ENCODE measurements at regions not wholly inside any gene's neighbourhood (a gene's known extent, or its start where the extent isn't known, plus 50 kb on each side); places are given as distances from the start of the nearest gene placed in this dataset.

DNA sequence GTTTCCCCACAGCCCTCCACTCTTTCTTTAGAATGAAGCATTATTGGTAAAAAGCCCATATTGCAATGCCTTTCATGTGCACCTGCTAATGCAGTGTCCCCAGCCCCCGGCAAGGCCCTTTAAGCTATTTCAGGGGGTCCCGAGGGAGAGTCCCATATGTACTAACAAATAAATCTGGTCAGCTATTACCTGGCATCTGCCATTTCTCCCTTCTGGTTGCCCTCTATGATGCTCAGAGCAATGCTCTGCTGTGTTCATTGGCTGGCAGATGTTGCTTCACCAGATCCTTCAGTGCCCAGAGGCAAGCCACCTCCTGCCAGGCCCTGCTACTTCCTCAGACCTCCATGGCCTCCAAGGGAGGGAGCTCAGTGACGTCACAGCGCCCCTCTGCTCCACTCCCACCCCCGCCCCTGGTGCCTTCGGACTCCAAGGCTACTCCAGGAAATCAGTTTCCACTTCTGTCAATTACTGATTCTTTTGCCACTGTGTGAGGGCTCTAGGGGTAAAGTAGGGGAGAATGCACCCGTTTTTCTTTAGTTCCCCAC is 201.1 kb upstream of the GLRA1 start:
- intact Hi-C loops (cut with micrococcal nuclease) (no loop called here), dilution Hi-C loops (cut with MboI; ENCODE audit: extremely low pct_ligation_motif_present, low sequenced_read_pairs) (no loop called here)
- Histone ChIP-seq H3K27me3 (ENCODE audit: control insufficient read depth in 2 of 2, insufficient read depth in 2 of 2, low read length in 2 of 2) (no peaks in the 10 kb centered on the region), H3K9me1 (replicated peaks; ENCODE audit: control insufficient read depth, extremely low read depth, insufficient read depth, low read length) (no peaks in the 10 kb centered on the region), H3K4me1 (ENCODE audit: control insufficient read depth, extremely low read depth, insufficient read depth, low read length) (no peaks in the 10 kb centered on the region), H3K4me3 (replicated peaks in 1 of 3; ENCODE audit: insufficient read depth in 1 of 3, low read depth in 1 of 3, low read length in 3 of 3) (no peak overlapping the region), H4K20me1 (replicated peaks; ENCODE audit: control insufficient read depth, extremely low read depth, insufficient read depth, low read length) (no peaks in the 10 kb centered on the region), H3K27ac (ENCODE audit: insufficient read depth, low read depth, low read length) (no peak overlapping the region), H3K79me2 (ENCODE audit: control insufficient read depth, insufficient read depth, low read length) (no peaks in the 10 kb centered on the region), H3K4me2 (ENCODE audit: insufficient read depth, low read length) (no peak overlapping the region), H3K9ac (replicated peaks; ENCODE audit: extremely low read depth, insufficient read depth, low read length) (no peak overlapping the region), H3K9me3 (replicated peaks; ENCODE audit: control insufficient read depth, insufficient read depth, low read length) (no peaks in the 10 kb centered on the region), H3K36me3 (ENCODE audit: control insufficient read depth in 2 of 2, extremely low read depth in 1 of 2, insufficient read depth in 2 of 2, low read length in 2 of 2) (no peaks in the 10 kb centered on the region), H2AFZ (ENCODE audit: low read depth, low read length) (no peak overlapping the region)
- ChIA-PET POLR2A (no interaction called here), CTCF (interaction anchor here (1.3 kb wide), 1 partner anchor 17 kb away, joined by 3 read pairs; no protein-coding TSS in a partner anchor)
- TF ChIP-seq EZH2 (IDR thresholded peaks at IDR 0.05; ENCODE audit: borderline replicate concordance, low read depth, low read length, severe bottlenecking) (no peak), POLR2A (IDR thresholded peaks at IDR 0.05; ENCODE audit: low read depth, low read length) (no peak), GATA2 (IDR thresholded peaks at IDR 0.05; ENCODE audit: insufficient read depth, insufficient read length, low read depth, low read length) (no peak), MYC (IDR thresholded peaks at IDR 0.05; ENCODE audit: low read depth, low read length) (no peak), JUN (IDR thresholded peaks at IDR 0.05; ENCODE audit: borderline replicate concordance, insufficient read depth, insufficient read length, low read depth) (no peak), FOS (IDR thresholded peaks at IDR 0.05; ENCODE audit: borderline replicate concordance, insufficient read depth, low read length) (no peak), POLR2AphosphoS5 (IDR thresholded peaks at IDR 0.05; ENCODE audit: insufficient read depth, low read depth, low read length) (no peak)
- TF ChIP-seq, protein P1, sequence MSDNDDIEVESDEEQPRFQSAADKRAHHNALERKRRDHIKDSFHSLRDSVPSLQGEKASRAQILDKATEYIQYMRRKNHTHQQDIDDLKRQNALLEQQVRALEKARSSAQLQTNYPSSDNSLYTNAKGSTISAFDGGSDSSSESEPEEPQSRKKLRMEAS (IDR thresholded peaks at IDR 0.05; ENCODE audit: insufficient read depth, insufficient read length) = no peak
- TF ChIP-seq, protein P2, sequence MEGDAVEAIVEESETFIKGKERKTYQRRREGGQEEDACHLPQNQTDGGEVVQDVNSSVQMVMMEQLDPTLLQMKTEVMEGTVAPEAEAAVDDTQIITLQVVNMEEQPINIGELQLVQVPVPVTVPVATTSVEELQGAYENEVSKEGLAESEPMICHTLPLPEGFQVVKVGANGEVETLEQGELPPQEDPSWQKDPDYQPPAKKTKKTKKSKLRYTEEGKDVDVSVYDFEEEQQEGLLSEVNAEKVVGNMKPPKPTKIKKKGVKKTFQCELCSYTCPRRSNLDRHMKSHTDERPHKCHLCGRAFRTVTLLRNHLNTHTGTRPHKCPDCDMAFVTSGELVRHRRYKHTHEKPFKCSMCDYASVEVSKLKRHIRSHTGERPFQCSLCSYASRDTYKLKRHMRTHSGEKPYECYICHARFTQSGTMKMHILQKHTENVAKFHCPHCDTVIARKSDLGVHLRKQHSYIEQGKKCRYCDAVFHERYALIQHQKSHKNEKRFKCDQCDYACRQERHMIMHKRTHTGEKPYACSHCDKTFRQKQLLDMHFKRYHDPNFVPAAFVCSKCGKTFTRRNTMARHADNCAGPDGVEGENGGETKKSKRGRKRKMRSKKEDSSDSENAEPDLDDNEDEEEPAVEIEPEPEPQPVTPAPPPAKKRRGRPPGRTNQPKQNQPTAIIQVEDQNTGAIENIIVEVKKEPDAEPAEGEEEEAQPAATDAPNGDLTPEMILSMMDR (IDR thresholded peaks at IDR 0.05; ENCODE audit: extremely low read depth in 1 of 2, insufficient read depth in 1 of 2, low read depth in 1 of 2, low read length in 2 of 2) = no peak
- DNase-seq (ENCODE audit: low read depth, low spot score) (no peak), FAIRE-seq (no peak)
- BruUV-seq (replicated peaks) = no TSS peak

Measured in endothelial cell of umbilical vein (primary cell).